WTC11 (cell line): ENCODE measurements at regions not wholly inside any gene's neighbourhood (a gene's known extent, or its start where the extent isn't known, plus 50 kb on each side); places are given as distances from the start of the nearest gene placed in this dataset.

Source experiments
- ZNF121 ChIP-seq: sonication (generic); formaldehyde crosslinking; IDR thresholded peaks from 2 replicates; pipeline ENCODE4 v1.8.0; 2023; ENCODE audit warnings: missing genetic modification reagents
- ZNF425 ChIP-seq: fragments of 250-450 bp; sonication (Bioruptor Pico); conservative IDR thresholded peaks from 2 replicates; pipeline ENCODE4 v1.9.0; 2021; ENCODE audit warnings: mild to moderate bottlenecking

GRCh38 chr1:91624331-91624730 is 123.7 kb downstream of the CDC7 start (continued):
- TF ChIP-seq ZNF425 (no peak), ZNF121 (CRISPR knock-in tag) (no peak)
